Astrocyte (in vitro differentiated cells and primary cell): ENCODE measurements at regions not wholly inside any gene's neighbourhood (a gene's known extent, or its start where the extent isn't known, plus 50 kb on each side); places are given as distances from the start of the nearest gene placed in this dataset.

Experiments used
- DNase-seq: peaks from one replicate; pipeline ENCODE4 v3.0.0-alpha.2; 2010; ENCODE audit warnings: low read depth
- FAIRE-seq: peaks from 2 replicates; lab custom pipeline; 2011; peaks lifted over from hg19 to GRCh38; lab: Jason Lieb, UNC
- H2AFZ ChIP-seq: 2 replicates; pipeline ENCODE4 v1.6.0; 2012; ENCODE audit warnings: low read depth, low read length, inconsistent platforms
- H3K27ac ChIP-seq: 2 replicates; pipeline ENCODE4 v1.5.1; 2011; ENCODE audit warnings: low read depth, low read length, inconsistent platforms
- H3K27me3 ChIP-seq: 2 replicates; pipeline ENCODE4 v1.6.0; 2011; ENCODE audit warnings: low read length, inconsistent platforms; ENCODE audit not compliant: insufficient read depth
- H3K36me3 ChIP-seq: 2 replicates; pipeline ENCODE4 v1.5.1; 2011; ENCODE audit warnings: low read length, inconsistent platforms; ENCODE audit not compliant: insufficient read depth
- H3K4me1 ChIP-seq: 2 replicates; pipeline ENCODE4 v1.5.1; 2011; ENCODE audit warnings: low read length, inconsistent platforms; ENCODE audit not compliant: insufficient read depth
- H3K4me2 ChIP-seq: 2 replicates; pipeline ENCODE4 v1.6.0; 2012; ENCODE audit warnings: low read length, inconsistent platforms
- H3K4me3 ChIP-seq: 2 replicates; pipeline ENCODE4 v1.5.1; 2011; ENCODE audit warnings: low read depth, mild to moderate bottlenecking, low read length, inconsistent platforms; ENCODE audit not compliant: insufficient read depth
- H3K79me2 ChIP-seq: 2 replicates; pipeline ENCODE4 v1.6.0; 2012; ENCODE audit warnings: mild to moderate bottlenecking, low read length, inconsistent platforms; ENCODE audit not compliant: insufficient read depth
- H3K9ac ChIP-seq: 2 replicates; pipeline ENCODE4 v1.6.0; 2012; ENCODE audit warnings: mild to moderate bottlenecking, low read length, inconsistent platforms
- H3K9me3 ChIP-seq: 2 replicates; pipeline ENCODE4 v1.5.1; 2012; ENCODE audit warnings: low read depth, mild to moderate bottlenecking, low read length, inconsistent platforms; ENCODE audit not compliant: insufficient read depth
- H4K20me1 ChIP-seq: 2 replicates; pipeline ENCODE4 v1.6.0; 2012; ENCODE audit warnings: low read length, inconsistent platforms; ENCODE audit not compliant: insufficient read depth
- H3K27ac Mint-ChIP-seq: one replicate; pipeline ENCODE4 v1.8.0; 2021; ENCODE audit warnings: mild to moderate bottlenecking, mixed read lengths; ENCODE audit not compliant: unreplicated experiment
- H3K27me3 Mint-ChIP-seq: one replicate; pipeline ENCODE4 v1.8.0; 2021; ENCODE audit warnings: low read depth, mixed read lengths; ENCODE audit not compliant: unreplicated experiment
- H3K36me3 Mint-ChIP-seq: one replicate; pipeline ENCODE4 v1.8.0; 2021; ENCODE audit warnings: low read depth, mixed read lengths; ENCODE audit not compliant: unreplicated experiment
- H3K4me1 Mint-ChIP-seq: one replicate; pipeline ENCODE4 v1.8.0; 2021; ENCODE audit warnings: low read depth, mixed read lengths; ENCODE audit not compliant: unreplicated experiment
- H3K4me3 Mint-ChIP-seq: one replicate; pipeline ENCODE4 v1.8.0; 2021; ENCODE audit warnings: mild to moderate bottlenecking, moderate library complexity, mixed read lengths; ENCODE audit not compliant: unreplicated experiment
- H3K9me3 Mint-ChIP-seq: one replicate; pipeline ENCODE4 v1.8.0; 2021; ENCODE audit warnings: mild to moderate bottlenecking, mixed read lengths; ENCODE audit not compliant: unreplicated experiment
- CTCF ChIP-seq: IDR thresholded peaks from 2 replicates; pipeline ENCODE4 v1.5.1; 2011; ENCODE audit warnings: low read depth, mild to moderate bottlenecking, inconsistent platforms, low read length, moderate library complexity; ENCODE audit not compliant: insufficient read depth
- EZH2 ChIP-seq: IDR thresholded peaks from 2 replicates; pipeline ENCODE4 v1.6.1; 2012; ENCODE audit warnings: mild to moderate bottlenecking, low read length, inconsistent platforms; ENCODE audit not compliant: insufficient read depth

- H3K27me3 Mint-ChIP-seq, result no peaks in the 10 kb centered on the region
- H3K9me3 Mint-ChIP-seq, result peaks cover 7% of the 10 kb centered on the region
- no peak overlapping the region for H3K4me3 ChIP-seq
- TF ChIP-seq EZH2 (no peak), CTCF (no peak)
- H3K27me3 ChIP-seq, result peaks cover 2% of the 10 kb centered on the region
- H3K4me1 ChIP-seq, result no peaks in the 10 kb centered on the region
- H3K27ac Mint-ChIP-seq, result no peak overlapping the region
- H3K9ac ChIP-seq, result no peak overlapping the region
- H3K4me2 ChIP-seq, result no peak overlapping the region
- H3K36me3 ChIP-seq, result no peaks in the 10 kb centered on the region
- no peak overlapping the region for H3K27ac ChIP-seq
- no peaks in the 10 kb centered on the region for H3K4me1 Mint-ChIP-seq
- no peak overlapping the region for H3K4me3 Mint-ChIP-seq
- no peaks in the 10 kb centered on the region for H3K36me3 Mint-ChIP-seq
- DNase-seq, result no peak
- no peaks in the 10 kb centered on the region for H3K79me2 ChIP-seq
- H4K20me1 ChIP-seq, result no peaks in the 10 kb centered on the region
- H3K9me3 ChIP-seq, result no peaks in the 10 kb centered on the region
- no peak overlapping the region for H2AFZ ChIP-seq
- FAIRE-seq, result no peak
Observed at GRCh38 chr12:13367973-13368372, 171.4 kb downstream of the EMP1 start.

- H3K4me2 ChIP-seq, result no peak overlapping the region
- no peaks in the 10 kb centered on the region for H3K79me2 ChIP-seq
- no peaks in the 10 kb centered on the region for H4K20me1 ChIP-seq
- no peaks in the 10 kb centered on the region for H3K27me3 ChIP-seq
- TF ChIP-seq EZH2 (no peak), CTCF (no peak)
- no peaks in the 10 kb centered on the region for H3K27me3 Mint-ChIP-seq
- no peaks in the 10 kb centered on the region for H3K4me1 ChIP-seq
- no peak overlapping the region for H3K9ac ChIP-seq
- H3K27ac ChIP-seq, result no peak overlapping the region
- H3K9me3 ChIP-seq, result no peaks in the 10 kb centered on the region
- no peaks in the 10 kb centered on the region for H3K36me3 Mint-ChIP-seq
- DNase-seq (no peak), FAIRE-seq (no peak)
- H2AFZ ChIP-seq, result no peak overlapping the region
- H3K4me3 Mint-ChIP-seq, result no peak overlapping the region
- H3K27ac Mint-ChIP-seq, result no peak overlapping the region
- no peaks in the 10 kb centered on the region for H3K36me3 ChIP-seq
- no peak overlapping the region for H3K4me3 ChIP-seq
- H3K4me1 Mint-ChIP-seq, result no peaks in the 10 kb centered on the region
- H3K9me3 Mint-ChIP-seq, result peaks cover 7% of the 10 kb centered on the region
Observed at GRCh38 chr12:13365748-13366366, 169.3 kb downstream of the EMP1 start.

- Mint-ChIP-seq H3K4me1 (no peaks in the 10 kb centered on the region), H3K27me3 (no peaks in the 10 kb centered on the region), H3K9me3 (peaks cover 7% of the 10 kb centered on the region), H3K36me3 (no peaks in the 10 kb centered on the region), H3K4me3 (no peak overlapping the region), H3K27ac (no peak overlapping the region)
- H3K36me3 ChIP-seq, result no peaks in the 10 kb centered on the region
- no peaks in the 10 kb centered on the region for H3K4me1 ChIP-seq
- H3K4me2 ChIP-seq, result no peak overlapping the region
- H3K4me3 ChIP-seq, result no peak overlapping the region
- FAIRE-seq (no peak), DNase-seq (peak; percentile 13)
- H3K9me3 ChIP-seq, result no peaks in the 10 kb centered on the region
- H4K20me1 ChIP-seq, result no peaks in the 10 kb centered on the region
- peak; percentile 81 for TF ChIP-seq CTCF
- TF ChIP-seq EZH2, result no peak
- H3K9ac ChIP-seq, result no peak overlapping the region
- H3K27me3 ChIP-seq, result no peaks in the 10 kb centered on the region
- H3K27ac ChIP-seq, result no peak overlapping the region
- H3K79me2 ChIP-seq, result no peaks in the 10 kb centered on the region
- peak overlapping the region; percentile 36 for H2AFZ ChIP-seq
Observed at GRCh38 chr12:13362260-13362841, 165.8 kb downstream of the EMP1 start.
